DND-41 (cell line): ENCODE measurements at regions not wholly inside any gene's neighbourhood (a gene's known extent, or its start where the extent isn't known, plus 50 kb on each side); places are given as distances from the start of the nearest gene placed in this dataset.

Experiments
- EZH2 ChIP-seq: IDR thresholded peaks from 3 replicates; pipeline ENCODE4 v1.6.1; 2012; ENCODE audit warnings: borderline replicate concordance, low read depth, mild to moderate bottlenecking, moderate library complexity, low read length, inconsistent platforms; ENCODE audit not compliant: severe bottlenecking
- TF ChIP-seq, protein P1 (sequence below): IDR thresholded peaks from 2 replicates; pipeline ENCODE4 v1.5.1; 2012; ENCODE audit warnings: borderline replicate concordance, low read length, moderate library complexity, mild to moderate bottlenecking; ENCODE audit not compliant: poor library complexity, severe bottlenecking; ENCODE audit errors: extremely low read depth

DNA sequence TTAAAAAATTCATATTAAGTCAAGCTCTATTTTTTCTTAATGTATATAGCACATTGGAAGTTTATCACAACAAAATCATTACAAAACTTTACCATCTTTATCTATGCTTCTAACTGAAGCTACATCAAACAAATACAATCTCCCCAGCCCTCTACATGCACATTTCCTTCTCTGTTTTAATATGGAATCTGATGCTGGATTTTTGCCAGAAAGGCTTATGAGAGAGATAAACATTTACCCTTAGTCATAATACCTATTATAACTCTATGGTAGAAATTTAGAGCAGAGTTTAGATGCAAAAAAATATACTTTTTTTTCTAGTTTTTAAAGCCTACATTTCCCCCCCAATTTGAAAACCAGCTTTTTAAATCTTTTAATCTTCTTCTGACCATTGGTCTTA is 1198.6 kb downstream of the GATA3 start:
- TF ChIP-seq, protein P1, sequence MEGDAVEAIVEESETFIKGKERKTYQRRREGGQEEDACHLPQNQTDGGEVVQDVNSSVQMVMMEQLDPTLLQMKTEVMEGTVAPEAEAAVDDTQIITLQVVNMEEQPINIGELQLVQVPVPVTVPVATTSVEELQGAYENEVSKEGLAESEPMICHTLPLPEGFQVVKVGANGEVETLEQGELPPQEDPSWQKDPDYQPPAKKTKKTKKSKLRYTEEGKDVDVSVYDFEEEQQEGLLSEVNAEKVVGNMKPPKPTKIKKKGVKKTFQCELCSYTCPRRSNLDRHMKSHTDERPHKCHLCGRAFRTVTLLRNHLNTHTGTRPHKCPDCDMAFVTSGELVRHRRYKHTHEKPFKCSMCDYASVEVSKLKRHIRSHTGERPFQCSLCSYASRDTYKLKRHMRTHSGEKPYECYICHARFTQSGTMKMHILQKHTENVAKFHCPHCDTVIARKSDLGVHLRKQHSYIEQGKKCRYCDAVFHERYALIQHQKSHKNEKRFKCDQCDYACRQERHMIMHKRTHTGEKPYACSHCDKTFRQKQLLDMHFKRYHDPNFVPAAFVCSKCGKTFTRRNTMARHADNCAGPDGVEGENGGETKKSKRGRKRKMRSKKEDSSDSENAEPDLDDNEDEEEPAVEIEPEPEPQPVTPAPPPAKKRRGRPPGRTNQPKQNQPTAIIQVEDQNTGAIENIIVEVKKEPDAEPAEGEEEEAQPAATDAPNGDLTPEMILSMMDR = no peak
- TF ChIP-seq EZH2 = no peak
